OCI-LY3 (cell line): ENCODE measurements at regions not wholly inside any gene's neighbourhood (a gene's known extent, or its start where the extent isn't known, plus 50 kb on each side); places are given as distances from the start of the nearest gene placed in this dataset.

Experiments used
- EZH2phosphoT487 ChIP-seq: fragments of 200-600 bp; shearing (Covaris generic); IDR thresholded peaks from 2 replicates; pipeline ENCODE4 v1.6.1; 2018; ENCODE audit warnings: antibody characterized with exemption, mixed run types, low read depth
- TF ChIP-seq, protein P1 (sequence below): fragments of 200-600, 300-600 bp; sonication (generic); IDR thresholded peaks from 2 replicates; pipeline ENCODE4 v1.5.1; 2014; ENCODE audit warnings: antibody characterized with exemption, low read length, low read depth

DNA sequence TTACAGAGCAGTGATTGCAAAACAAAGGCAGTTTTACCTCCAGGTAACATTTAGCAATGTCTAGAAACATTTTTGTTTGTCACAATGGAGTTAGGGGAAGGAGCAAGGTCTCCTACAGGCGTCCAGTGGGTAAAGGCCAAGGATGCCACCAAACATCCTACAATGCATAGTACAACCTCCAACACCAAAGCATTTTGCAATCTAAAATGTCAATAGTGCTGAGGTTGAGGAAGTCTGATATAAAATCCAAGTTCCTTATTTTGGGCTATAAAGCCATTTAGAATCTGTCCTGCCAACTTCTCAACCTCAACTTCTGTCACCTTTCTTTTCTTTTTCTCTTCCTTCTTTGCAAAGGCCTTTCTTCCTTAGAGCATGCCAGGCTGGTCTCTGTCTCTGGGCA lies 111.2 kb downstream of the FASLG start:
- TF ChIP-seq, protein P1, sequence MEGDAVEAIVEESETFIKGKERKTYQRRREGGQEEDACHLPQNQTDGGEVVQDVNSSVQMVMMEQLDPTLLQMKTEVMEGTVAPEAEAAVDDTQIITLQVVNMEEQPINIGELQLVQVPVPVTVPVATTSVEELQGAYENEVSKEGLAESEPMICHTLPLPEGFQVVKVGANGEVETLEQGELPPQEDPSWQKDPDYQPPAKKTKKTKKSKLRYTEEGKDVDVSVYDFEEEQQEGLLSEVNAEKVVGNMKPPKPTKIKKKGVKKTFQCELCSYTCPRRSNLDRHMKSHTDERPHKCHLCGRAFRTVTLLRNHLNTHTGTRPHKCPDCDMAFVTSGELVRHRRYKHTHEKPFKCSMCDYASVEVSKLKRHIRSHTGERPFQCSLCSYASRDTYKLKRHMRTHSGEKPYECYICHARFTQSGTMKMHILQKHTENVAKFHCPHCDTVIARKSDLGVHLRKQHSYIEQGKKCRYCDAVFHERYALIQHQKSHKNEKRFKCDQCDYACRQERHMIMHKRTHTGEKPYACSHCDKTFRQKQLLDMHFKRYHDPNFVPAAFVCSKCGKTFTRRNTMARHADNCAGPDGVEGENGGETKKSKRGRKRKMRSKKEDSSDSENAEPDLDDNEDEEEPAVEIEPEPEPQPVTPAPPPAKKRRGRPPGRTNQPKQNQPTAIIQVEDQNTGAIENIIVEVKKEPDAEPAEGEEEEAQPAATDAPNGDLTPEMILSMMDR = no peak
- no peak for TF ChIP-seq EZH2phosphoT487
